Neural cell (in vitro differentiated cells): ENCODE measurements at regions not wholly inside any gene's neighbourhood (a gene's known extent, or its start where the extent isn't known, plus 50 kb on each side); places are given as distances from the start of the nearest gene placed in this dataset.

Experiments
- CTCF ChIP-seq: fragments of 450-650 bp; IDR thresholded peaks from 2 replicates; pipeline ENCODE4 v1.5.1; 2014; ENCODE audit warnings: antibody characterized with exemption, mild to moderate bottlenecking, moderate library complexity; ENCODE audit not compliant: poor library complexity, severe bottlenecking
- EP300 ChIP-seq: fragments of 450-650 bp; conservative IDR thresholded peaks from 2 replicates; pipeline ENCODE4 v1.6.1; 2014; ENCODE audit warnings: antibody characterized with exemption, mild to moderate bottlenecking, moderate library complexity; ENCODE audit not compliant: poor library complexity, severe bottlenecking
- EZH2 ChIP-seq: fragments of 200-600, 300-800 bp; shearing (Covaris generic), sonication (generic); IDR thresholded peaks from 2 replicates; pipeline ENCODE4 v1.6.1; 2014; ENCODE audit warnings: antibody characterized with exemption, low read length, borderline replicate concordance, mild to moderate bottlenecking; ENCODE audit not compliant: insufficient read depth, poor library complexity, severe bottlenecking
- POLR2AphosphoS5 ChIP-seq: IDR thresholded peaks from 2 replicates; pipeline ENCODE4 v1.6.1; 2012
- RAD21 ChIP-seq: fragments of 450-650 bp; conservative IDR thresholded peaks from 2 replicates; pipeline ENCODE4 v1.6.1; 2014; ENCODE audit warnings: antibody characterized with exemption, mild to moderate bottlenecking, moderate library complexity
- TAF1 ChIP-seq: IDR thresholded peaks from 2 replicates; pipeline ENCODE4 v1.6.1; 2012; ENCODE audit warnings: low read depth
- TF ChIP-seq, protein P1 (sequence below): IDR thresholded peaks from 2 replicates; pipeline ENCODE4 v1.6.1; 2012; ENCODE audit warnings: borderline replicate concordance

- no peak for TF ChIP-seq EZH2
- TF ChIP-seq, protein P1, sequence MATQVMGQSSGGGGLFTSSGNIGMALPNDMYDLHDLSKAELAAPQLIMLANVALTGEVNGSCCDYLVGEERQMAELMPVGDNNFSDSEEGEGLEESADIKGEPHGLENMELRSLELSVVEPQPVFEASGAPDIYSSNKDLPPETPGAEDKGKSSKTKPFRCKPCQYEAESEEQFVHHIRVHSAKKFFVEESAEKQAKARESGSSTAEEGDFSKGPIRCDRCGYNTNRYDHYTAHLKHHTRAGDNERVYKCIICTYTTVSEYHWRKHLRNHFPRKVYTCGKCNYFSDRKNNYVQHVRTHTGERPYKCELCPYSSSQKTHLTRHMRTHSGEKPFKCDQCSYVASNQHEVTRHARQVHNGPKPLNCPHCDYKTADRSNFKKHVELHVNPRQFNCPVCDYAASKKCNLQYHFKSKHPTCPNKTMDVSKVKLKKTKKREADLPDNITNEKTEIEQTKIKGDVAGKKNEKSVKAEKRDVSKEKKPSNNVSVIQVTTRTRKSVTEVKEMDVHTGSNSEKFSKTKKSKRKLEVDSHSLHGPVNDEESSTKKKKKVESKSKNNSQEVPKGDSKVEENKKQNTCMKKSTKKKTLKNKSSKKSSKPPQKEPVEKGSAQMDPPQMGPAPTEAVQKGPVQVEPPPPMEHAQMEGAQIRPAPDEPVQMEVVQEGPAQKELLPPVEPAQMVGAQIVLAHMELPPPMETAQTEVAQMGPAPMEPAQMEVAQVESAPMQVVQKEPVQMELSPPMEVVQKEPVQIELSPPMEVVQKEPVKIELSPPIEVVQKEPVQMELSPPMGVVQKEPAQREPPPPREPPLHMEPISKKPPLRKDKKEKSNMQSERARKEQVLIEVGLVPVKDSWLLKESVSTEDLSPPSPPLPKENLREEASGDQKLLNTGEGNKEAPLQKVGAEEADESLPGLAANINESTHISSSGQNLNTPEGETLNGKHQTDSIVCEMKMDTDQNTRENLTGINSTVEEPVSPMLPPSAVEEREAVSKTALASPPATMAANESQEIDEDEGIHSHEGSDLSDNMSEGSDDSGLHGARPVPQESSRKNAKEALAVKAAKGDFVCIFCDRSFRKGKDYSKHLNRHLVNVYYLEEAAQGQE, result no peak
- no peak for TF ChIP-seq TAF1
- TF ChIP-seq CTCF, result no peak
- TF ChIP-seq EP300, result no peak
- no peak for TF ChIP-seq POLR2AphosphoS5
- TF ChIP-seq RAD21, result no peak
Measured at GRCh38 chr1:95924684-95925083, 690.7 kb downstream of the RWDD3 start.
